ENCODE measurements at regions not wholly inside any gene's neighbourhood (a gene's known extent, or its start where the extent isn't known, plus 50 kb on each side); places are given as distances from the start of the nearest gene placed in this dataset.

- TF ChIP-seq POLR2A (IDR thresholded peaks at IDR 0.05) (no peak), CTCF (IDR thresholded peaks at IDR 0.05) (no peak)
Observed at GRCh38 chr7:156152390-156152789, 340.1 kb upstream of the SHH start.

Data from breast epithelium (tissue), 3 donors.